Panc1 (cell line): ENCODE measurements at regions not wholly inside any gene's neighbourhood (a gene's known extent, or its start where the extent isn't known, plus 50 kb on each side); places are given as distances from the start of the nearest gene placed in this dataset.

Source experiments
- POLR2AphosphoS5 ChIP-seq: IDR thresholded peaks from 2 replicates; pipeline ENCODE4 v1.6.1; 2012; ENCODE audit warnings: mild to moderate bottlenecking, low read depth, low read length, moderate library complexity
- SIN3A ChIP-seq: IDR thresholded peaks from 2 replicates; pipeline ENCODE4 v1.6.1; 2012; ENCODE audit warnings: low read depth, mild to moderate bottlenecking, low read length, moderate library complexity, borderline replicate concordance; ENCODE audit not compliant: insufficient read depth
- TF ChIP-seq, protein P1 (sequence below): fragments of 450-650 bp; IDR thresholded peaks from 2 replicates; pipeline ENCODE4 v1.5.1; 2017; ENCODE audit warnings: mild to moderate bottlenecking
- TF ChIP-seq, protein P2 (sequence below), 2 experiments: IDR thresholded peaks; 2 replicates each; pipeline ENCODE4 v1.6.1; 2011 to 2012; ENCODE audit warnings: low read depth in 2 of 2, control low read depth in 1 of 2, low read length in 1 of 2, mild to moderate bottlenecking in 1 of 2, moderate library complexity in 1 of 2; ENCODE audit not compliant: insufficient read depth in 1 of 2

DNA sequence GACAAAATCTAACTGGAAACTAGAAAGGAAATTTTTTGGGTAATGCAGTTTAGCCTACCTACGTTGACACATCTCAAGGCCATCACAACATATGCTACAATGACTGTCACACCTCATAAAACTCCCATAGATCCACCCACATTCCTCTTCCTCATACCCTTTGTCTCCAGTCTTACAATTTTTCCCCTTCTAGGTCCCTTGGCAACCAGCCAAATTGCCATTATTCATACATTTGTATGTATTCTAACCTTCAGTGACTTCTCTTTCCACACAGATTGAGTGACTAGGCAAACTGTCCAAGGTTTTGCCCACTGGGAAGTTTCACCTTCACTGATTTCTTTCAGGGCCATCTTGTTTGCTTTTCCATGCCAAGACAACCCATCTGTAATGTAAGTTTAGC, 100.5 kb upstream of the TPK1 start:
- TF ChIP-seq, protein P1, sequence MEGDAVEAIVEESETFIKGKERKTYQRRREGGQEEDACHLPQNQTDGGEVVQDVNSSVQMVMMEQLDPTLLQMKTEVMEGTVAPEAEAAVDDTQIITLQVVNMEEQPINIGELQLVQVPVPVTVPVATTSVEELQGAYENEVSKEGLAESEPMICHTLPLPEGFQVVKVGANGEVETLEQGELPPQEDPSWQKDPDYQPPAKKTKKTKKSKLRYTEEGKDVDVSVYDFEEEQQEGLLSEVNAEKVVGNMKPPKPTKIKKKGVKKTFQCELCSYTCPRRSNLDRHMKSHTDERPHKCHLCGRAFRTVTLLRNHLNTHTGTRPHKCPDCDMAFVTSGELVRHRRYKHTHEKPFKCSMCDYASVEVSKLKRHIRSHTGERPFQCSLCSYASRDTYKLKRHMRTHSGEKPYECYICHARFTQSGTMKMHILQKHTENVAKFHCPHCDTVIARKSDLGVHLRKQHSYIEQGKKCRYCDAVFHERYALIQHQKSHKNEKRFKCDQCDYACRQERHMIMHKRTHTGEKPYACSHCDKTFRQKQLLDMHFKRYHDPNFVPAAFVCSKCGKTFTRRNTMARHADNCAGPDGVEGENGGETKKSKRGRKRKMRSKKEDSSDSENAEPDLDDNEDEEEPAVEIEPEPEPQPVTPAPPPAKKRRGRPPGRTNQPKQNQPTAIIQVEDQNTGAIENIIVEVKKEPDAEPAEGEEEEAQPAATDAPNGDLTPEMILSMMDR, result no peak
- TF ChIP-seq POLR2AphosphoS5 (no peak), SIN3A (no peak)
- TF ChIP-seq, protein P2, sequence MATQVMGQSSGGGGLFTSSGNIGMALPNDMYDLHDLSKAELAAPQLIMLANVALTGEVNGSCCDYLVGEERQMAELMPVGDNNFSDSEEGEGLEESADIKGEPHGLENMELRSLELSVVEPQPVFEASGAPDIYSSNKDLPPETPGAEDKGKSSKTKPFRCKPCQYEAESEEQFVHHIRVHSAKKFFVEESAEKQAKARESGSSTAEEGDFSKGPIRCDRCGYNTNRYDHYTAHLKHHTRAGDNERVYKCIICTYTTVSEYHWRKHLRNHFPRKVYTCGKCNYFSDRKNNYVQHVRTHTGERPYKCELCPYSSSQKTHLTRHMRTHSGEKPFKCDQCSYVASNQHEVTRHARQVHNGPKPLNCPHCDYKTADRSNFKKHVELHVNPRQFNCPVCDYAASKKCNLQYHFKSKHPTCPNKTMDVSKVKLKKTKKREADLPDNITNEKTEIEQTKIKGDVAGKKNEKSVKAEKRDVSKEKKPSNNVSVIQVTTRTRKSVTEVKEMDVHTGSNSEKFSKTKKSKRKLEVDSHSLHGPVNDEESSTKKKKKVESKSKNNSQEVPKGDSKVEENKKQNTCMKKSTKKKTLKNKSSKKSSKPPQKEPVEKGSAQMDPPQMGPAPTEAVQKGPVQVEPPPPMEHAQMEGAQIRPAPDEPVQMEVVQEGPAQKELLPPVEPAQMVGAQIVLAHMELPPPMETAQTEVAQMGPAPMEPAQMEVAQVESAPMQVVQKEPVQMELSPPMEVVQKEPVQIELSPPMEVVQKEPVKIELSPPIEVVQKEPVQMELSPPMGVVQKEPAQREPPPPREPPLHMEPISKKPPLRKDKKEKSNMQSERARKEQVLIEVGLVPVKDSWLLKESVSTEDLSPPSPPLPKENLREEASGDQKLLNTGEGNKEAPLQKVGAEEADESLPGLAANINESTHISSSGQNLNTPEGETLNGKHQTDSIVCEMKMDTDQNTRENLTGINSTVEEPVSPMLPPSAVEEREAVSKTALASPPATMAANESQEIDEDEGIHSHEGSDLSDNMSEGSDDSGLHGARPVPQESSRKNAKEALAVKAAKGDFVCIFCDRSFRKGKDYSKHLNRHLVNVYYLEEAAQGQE (IDR thresholded peaks at IDR 0.05; ENCODE audit: insufficient read depth in 1 of 2, low read depth in 2 of 2, low read length in 1 of 2), result no peak
